GM23338 (cell line): ENCODE measurements at regions not wholly inside any gene's neighbourhood (a gene's known extent, or its start where the extent isn't known, plus 50 kb on each side); places are given as distances from the start of the nearest gene placed in this dataset.

Source experiments
- ATAC-seq: fragments of 200-7000 bp; cut with Tn5 transposase; 3 replicates; pipeline ENCODE4 v1.9.1; 2020
- DNase-seq: peaks from one replicate; pipeline ENCODE4 v3.0.0-alpha.2; 2015; ENCODE audit warnings: low spot score
- H2AFZ ChIP-seq: fragments of 200-600 bp; sonication (generic); 2 replicates; pipeline ENCODE4 v1.8.0; 2016; ENCODE audit warnings: antibody characterized with exemption, mild to moderate bottlenecking, moderate library complexity
- H3F3A ChIP-seq: fragments of 200-600 bp; sonication (generic); replicated peaks from 2 replicates; pipeline ENCODE4 v1.8.0; 2017; ENCODE audit warnings: antibody characterized with exemption, mixed run types, low read depth
- H3K27ac ChIP-seq: fragments of 200-600 bp; sonication (generic); 2 replicates; pipeline ENCODE4 v1.6.1; 2016; ENCODE audit warnings: low read depth
- H3K27me3 ChIP-seq: fragments of 200-600 bp; sonication (generic); 2 replicates; pipeline ENCODE4 v1.8.0; 2016; ENCODE audit warnings: mild to moderate bottlenecking, mixed run types, moderate library complexity; ENCODE audit not compliant: insufficient read depth
- H3K36me3 ChIP-seq: fragments of 200-600 bp; sonication (generic); 2 replicates; pipeline ENCODE4 v1.8.0; 2016; ENCODE audit warnings: mild to moderate bottlenecking; ENCODE audit not compliant: insufficient read depth
- H3K4me1 ChIP-seq: fragments of 200-600 bp; sonication (generic); 2 replicates; pipeline ENCODE4 v1.8.0; 2016; ENCODE audit warnings: mild to moderate bottlenecking, moderate library complexity; ENCODE audit not compliant: insufficient read depth
- H3K4me2 ChIP-seq: fragments of 200-600 bp; sonication (generic); 2 replicates; pipeline ENCODE4 v1.7.1; 2017; ENCODE audit warnings: mixed run types
- H3K4me3 ChIP-seq: fragments of 200-600 bp; sonication (generic); 2 replicates; pipeline ENCODE4 v1.6.1; 2016; ENCODE audit warnings: mixed run types
- H3K79me2 ChIP-seq: fragments of 200-600 bp; sonication (generic); replicated peaks from 2 replicates; pipeline ENCODE4 v1.8.0; 2017; ENCODE audit warnings: mild to moderate bottlenecking; ENCODE audit not compliant: insufficient read depth
- H3K9me2 ChIP-seq: fragments of 200-600 bp; sonication (generic); 2 replicates; pipeline ENCODE4 v1.8.0; 2017; ENCODE audit not compliant: insufficient read depth
- H4K20me1 ChIP-seq: fragments of 200-600 bp; sonication (generic); replicated peaks from 2 replicates; pipeline ENCODE4 v1.8.0; 2017; ENCODE audit warnings: mild to moderate bottlenecking; ENCODE audit not compliant: insufficient read depth
- H3K27ac Mint-ChIP-seq: 2 replicates; pipeline ENCODE4 v1.8.0; 2020; ENCODE audit warnings: inconsistent platforms, mild to moderate bottlenecking, moderate library complexity, mixed read lengths
- H3K27me3 Mint-ChIP-seq: 3 replicates; pipeline ENCODE4 v1.8.0; 2022; ENCODE audit warnings: low read depth, mild to moderate bottlenecking, moderate library complexity, mixed read lengths, inconsistent platforms; ENCODE audit not compliant: insufficient read depth, poor library complexity
- H3K36me3 Mint-ChIP-seq: 3 replicates; pipeline ENCODE4 v1.8.0; 2021; ENCODE audit warnings: low read depth, mild to moderate bottlenecking, inconsistent platforms, moderate library complexity, mixed read lengths
- H3K4me1 Mint-ChIP-seq: 3 replicates; pipeline ENCODE4 v1.8.0; 2020; ENCODE audit warnings: mild to moderate bottlenecking, inconsistent platforms, mixed read lengths
- H3K4me3 Mint-ChIP-seq: 3 replicates; pipeline ENCODE4 v1.8.0; 2021; ENCODE audit warnings: moderate library complexity, mild to moderate bottlenecking, inconsistent platforms, mixed read lengths
- H3K9me3 Mint-ChIP-seq: 3 replicates; pipeline ENCODE4 v1.8.0; 2020; ENCODE audit warnings: moderate library complexity, mild to moderate bottlenecking, inconsistent platforms, mixed read lengths
- CREB1 ChIP-seq: fragments of 250-450 bp; sonication (Bioruptor Pico); IDR thresholded peaks from 2 replicates; pipeline ENCODE4 v1.5.0; 2020; ENCODE audit warnings: low read depth, mild to moderate bottlenecking, moderate library complexity
- ETS1 ChIP-seq: IDR thresholded peaks from 2 replicates; pipeline ENCODE4 v1.6.1; 2016; ENCODE audit warnings: antibody characterized with exemption
- EZH2 ChIP-seq: fragments of 200-600 bp; sonication (generic); IDR thresholded peaks from one replicate; pipeline ENCODE4 v1.8.0; 2017; ENCODE audit warnings: antibody characterized with exemption, mild to moderate bottlenecking, low read depth; ENCODE audit not compliant: unreplicated experiment
- EZH2phosphoT487 ChIP-seq: fragments of 200-600 bp; sonication (generic); IDR thresholded peaks from one replicate; pipeline ENCODE4 v1.8.1; 2018; ENCODE audit warnings: antibody characterized with exemption; ENCODE audit not compliant: unreplicated experiment
- JUNB ChIP-seq: IDR thresholded peaks from one replicate; pipeline ENCODE4 v1.6.1; 2016; ENCODE audit warnings: antibody characterized with exemption; ENCODE audit not compliant: unreplicated experiment
- NANOG ChIP-seq: IDR thresholded peaks from 2 replicates; pipeline ENCODE4 v1.6.1; 2016; ENCODE audit warnings: antibody characterized with exemption, borderline replicate concordance
- ZNF114 ChIP-seq: fragments of 250-450 bp; sonication (Bioruptor Pico); IDR thresholded peaks from 2 replicates; pipeline ENCODE4 v1.5.0; 2020; ENCODE audit warnings: mild to moderate bottlenecking, moderate library complexity
- TF ChIP-seq, protein P1 (sequence below): IDR thresholded peaks from one replicate; pipeline ENCODE4 v1.6.1; 2018; ENCODE audit warnings: antibody characterized with exemption; ENCODE audit not compliant: unreplicated experiment
- TF ChIP-seq, protein P2 (sequence below): fragments of 250-450 bp; sonication (Bioruptor Pico); IDR thresholded peaks from 2 replicates; pipeline ENCODE4 v1.5.0; 2020; ENCODE audit warnings: mild to moderate bottlenecking, moderate library complexity
- TF ChIP-seq, protein P3 (sequence below), 2 experiments: fragments of 200-600 bp in 1 of 2; sonication (generic) in 1 of 2; conservative IDR thresholded peaks; 2 replicates each; pipeline versions ENCODE4 v1.5.1 to v1.6.1; 2016 to 2017; ENCODE audit warnings: antibody characterized with exemption in 2 of 2, low read depth in 2 of 2, mild to moderate bottlenecking in 2 of 2, moderate library complexity in 1 of 2

GRCh38 chr3:177317247-177317646 lies 120.0 kb upstream of the TBL1XR1 start:
- Histone ChIP-seq H3K9me2 (no peaks in the 10 kb centered on the region), H3K4me3 (no peak overlapping the region), H3K27ac (no peak overlapping the region), H3K4me2 (no peak overlapping the region), H3K79me2 (no peaks in the 10 kb centered on the region), H3K4me1 (no peaks in the 10 kb centered on the region), H4K20me1 (no peaks in the 10 kb centered on the region), H3F3A (no peaks in the 10 kb centered on the region), H2AFZ (no peak overlapping the region), H3K36me3 (no peaks in the 10 kb centered on the region), H3K27me3 (no peaks in the 10 kb centered on the region)
- H3K4me1 Mint-ChIP-seq, result 0 out of 3 replicates have a peak, but pooled peaks cover 3% of the 10 kb centered on the region
- H3K27me3 Mint-ChIP-seq, result no peaks in the 10 kb centered on the region
- ATAC-seq, result no peak
- no peak overlapping the region for H3K27ac Mint-ChIP-seq
- peaks cover 8% of the 10 kb centered on the region; the same call in 2 of the 3 replicates for H3K9me3 Mint-ChIP-seq
- no peak for DNase-seq
- TF ChIP-seq NANOG, result no peak
- no peaks in the 10 kb centered on the region; the same call in 2 of the 3 replicates for H3K36me3 Mint-ChIP-seq
- no peak overlapping the region for H3K4me3 Mint-ChIP-seq

DNA sequence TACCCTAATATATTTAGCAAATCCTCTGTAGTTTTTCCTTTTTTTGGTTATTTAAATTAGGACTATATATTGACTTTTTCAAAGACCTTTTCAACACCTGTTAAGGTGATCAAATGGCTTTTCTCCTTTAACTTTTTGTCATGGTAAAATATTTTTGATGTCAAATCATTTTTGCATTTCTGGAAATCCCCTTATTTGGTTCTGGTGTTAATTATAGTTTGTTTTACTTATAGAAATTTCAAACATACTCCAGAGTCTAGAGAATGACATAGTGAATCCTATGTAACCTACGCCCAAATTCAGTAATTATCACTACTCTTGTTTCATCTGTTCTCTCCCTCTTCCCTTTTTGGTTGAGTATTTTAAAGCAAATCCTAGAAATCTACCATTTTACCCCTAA lies 121.3 kb upstream of the TBL1XR1 start:
- no peaks in the 10 kb centered on the region for H3K4me1 ChIP-seq
- no peak overlapping the region for H2AFZ ChIP-seq
- no peaks in the 10 kb centered on the region for H3K9me2 ChIP-seq
- H3K27me3 ChIP-seq, result no peaks in the 10 kb centered on the region
- H3K27me3 Mint-ChIP-seq, result no peaks in the 10 kb centered on the region
- H4K20me1 ChIP-seq, result no peaks in the 10 kb centered on the region
- no peaks in the 10 kb centered on the region for H3K36me3 ChIP-seq
- H3K4me3 ChIP-seq, result no peak overlapping the region
- H3K4me3 Mint-ChIP-seq, result no peak overlapping the region
- ATAC-seq (no peak), DNase-seq (no peak)
- no peaks in the 10 kb centered on the region for H3K79me2 ChIP-seq
- no peak overlapping the region for H3K27ac Mint-ChIP-seq
- H3K4me1 Mint-ChIP-seq, result 0 out of 3 replicates have a peak, but pooled peaks cover 3% of the 10 kb centered on the region
- no peaks in the 10 kb centered on the region; the same call in 2 of the 3 replicates for H3K36me3 Mint-ChIP-seq
- no peak overlapping the region for H3K4me2 ChIP-seq
- peaks cover 8% of the 10 kb centered on the region; the same call in 2 of the 3 replicates for H3K9me3 Mint-ChIP-seq
- H3F3A ChIP-seq, result no peaks in the 10 kb centered on the region
- no peak overlapping the region for H3K27ac ChIP-seq
- TF ChIP-seq CREB1 (CRISPR knock-in tag) (no peak), EZH2phosphoT487 (no peak), NANOG (no peak), EZH2 (no peak), ZNF114 (CRISPR knock-in tag) (no peak), ETS1 (no peak), JUNB (no peak)
- TF ChIP-seq, protein P1, sequence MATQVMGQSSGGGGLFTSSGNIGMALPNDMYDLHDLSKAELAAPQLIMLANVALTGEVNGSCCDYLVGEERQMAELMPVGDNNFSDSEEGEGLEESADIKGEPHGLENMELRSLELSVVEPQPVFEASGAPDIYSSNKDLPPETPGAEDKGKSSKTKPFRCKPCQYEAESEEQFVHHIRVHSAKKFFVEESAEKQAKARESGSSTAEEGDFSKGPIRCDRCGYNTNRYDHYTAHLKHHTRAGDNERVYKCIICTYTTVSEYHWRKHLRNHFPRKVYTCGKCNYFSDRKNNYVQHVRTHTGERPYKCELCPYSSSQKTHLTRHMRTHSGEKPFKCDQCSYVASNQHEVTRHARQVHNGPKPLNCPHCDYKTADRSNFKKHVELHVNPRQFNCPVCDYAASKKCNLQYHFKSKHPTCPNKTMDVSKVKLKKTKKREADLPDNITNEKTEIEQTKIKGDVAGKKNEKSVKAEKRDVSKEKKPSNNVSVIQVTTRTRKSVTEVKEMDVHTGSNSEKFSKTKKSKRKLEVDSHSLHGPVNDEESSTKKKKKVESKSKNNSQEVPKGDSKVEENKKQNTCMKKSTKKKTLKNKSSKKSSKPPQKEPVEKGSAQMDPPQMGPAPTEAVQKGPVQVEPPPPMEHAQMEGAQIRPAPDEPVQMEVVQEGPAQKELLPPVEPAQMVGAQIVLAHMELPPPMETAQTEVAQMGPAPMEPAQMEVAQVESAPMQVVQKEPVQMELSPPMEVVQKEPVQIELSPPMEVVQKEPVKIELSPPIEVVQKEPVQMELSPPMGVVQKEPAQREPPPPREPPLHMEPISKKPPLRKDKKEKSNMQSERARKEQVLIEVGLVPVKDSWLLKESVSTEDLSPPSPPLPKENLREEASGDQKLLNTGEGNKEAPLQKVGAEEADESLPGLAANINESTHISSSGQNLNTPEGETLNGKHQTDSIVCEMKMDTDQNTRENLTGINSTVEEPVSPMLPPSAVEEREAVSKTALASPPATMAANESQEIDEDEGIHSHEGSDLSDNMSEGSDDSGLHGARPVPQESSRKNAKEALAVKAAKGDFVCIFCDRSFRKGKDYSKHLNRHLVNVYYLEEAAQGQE, result no peak
- TF ChIP-seq, protein P2, sequence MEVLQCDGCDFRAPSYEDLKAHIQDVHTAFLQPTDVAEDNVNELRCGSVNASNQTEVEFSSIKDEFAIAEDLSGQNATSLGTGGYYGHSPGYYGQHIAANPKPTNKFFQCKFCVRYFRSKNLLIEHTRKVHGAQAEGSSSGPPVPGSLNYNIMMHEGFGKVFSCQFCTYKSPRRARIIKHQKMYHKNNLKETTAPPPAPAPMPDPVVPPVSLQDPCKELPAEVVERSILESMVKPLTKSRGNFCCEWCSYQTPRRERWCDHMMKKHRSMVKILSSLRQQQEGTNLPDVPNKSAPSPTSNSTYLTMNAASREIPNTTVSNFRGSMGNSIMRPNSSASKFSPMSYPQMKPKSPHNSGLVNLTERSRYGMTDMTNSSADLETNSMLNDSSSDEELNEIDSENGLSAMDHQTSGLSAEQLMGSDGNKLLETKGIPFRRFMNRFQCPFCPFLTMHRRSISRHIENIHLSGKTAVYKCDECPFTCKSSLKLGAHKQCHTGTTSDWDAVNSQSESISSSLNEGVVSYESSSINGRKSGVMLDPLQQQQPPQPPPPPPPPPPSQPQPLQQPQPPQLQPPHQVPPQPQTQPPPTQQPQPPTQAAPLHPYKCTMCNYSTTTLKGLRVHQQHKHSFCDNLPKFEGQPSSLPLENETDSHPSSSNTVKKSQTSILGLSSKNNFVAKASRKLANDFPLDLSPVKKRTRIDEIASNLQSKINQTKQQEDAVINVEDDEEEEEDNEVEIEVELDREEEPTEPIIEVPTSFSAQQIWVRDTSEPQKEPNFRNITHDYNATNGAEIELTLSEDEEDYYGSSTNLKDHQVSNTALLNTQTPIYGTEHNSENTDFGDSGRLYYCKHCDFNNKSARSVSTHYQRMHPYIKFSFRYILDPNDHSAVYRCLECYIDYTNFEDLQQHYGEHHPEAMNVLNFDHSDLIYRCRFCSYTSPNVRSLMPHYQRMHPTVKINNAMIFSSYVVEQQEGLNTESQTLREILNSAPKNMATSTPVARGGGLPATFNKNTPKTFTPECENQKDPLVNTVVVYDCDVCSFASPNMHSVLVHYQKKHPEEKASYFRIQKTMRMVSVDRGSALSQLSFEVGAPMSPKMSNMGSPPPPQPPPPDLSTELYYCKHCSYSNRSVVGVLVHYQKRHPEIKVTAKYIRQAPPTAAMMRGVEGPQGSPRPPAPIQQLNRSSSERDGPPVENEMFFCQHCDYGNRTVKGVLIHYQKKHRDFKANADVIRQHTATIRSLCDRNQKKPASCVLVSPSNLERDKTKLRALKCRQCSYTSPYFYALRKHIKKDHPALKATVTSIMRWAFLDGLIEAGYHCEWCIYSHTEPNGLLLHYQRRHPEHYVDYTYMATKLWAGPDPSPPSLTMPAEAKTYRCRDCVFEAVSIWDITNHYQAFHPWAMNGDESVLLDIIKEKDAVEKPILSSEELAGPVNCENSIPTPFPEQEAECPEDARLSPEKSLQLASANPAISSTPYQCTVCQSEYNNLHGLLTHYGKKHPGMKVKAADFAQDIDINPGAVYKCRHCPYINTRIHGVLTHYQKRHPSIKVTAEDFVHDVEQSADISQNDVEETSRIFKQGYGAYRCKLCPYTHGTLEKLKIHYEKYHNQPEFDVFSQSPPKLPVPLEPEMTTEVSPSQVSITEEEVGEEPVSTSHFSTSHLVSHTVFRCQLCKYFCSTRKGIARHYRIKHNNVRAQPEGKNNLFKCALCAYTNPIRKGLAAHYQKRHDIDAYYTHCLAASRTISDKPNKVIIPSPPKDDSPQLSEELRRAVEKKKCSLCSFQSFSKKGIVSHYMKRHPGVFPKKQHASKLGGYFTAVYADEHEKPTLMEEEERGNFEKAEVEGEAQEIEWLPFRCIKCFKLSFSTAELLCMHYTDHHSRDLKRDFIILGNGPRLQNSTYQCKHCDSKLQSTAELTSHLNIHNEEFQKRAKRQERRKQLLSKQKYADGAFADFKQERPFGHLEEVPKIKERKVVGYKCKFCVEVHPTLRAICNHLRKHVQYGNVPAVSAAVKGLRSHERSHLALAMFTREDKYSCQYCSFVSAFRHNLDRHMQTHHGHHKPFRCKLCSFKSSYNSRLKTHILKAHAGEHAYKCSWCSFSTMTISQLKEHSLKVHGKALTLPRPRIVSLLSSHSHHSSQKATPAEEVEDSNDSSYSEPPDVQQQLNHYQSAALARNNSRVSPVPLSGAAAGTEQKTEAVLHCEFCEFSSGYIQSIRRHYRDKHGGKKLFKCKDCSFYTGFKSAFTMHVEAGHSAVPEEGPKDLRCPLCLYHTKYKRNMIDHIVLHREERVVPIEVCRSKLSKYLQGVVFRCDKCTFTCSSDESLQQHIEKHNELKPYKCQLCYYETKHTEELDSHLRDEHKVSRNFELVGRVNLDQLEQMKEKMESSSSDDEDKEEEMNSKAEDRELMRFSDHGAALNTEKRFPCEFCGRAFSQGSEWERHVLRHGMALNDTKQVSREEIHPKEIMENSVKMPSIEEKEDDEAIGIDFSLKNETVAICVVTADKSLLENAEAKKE, result no peak
- TF ChIP-seq, protein P3, sequence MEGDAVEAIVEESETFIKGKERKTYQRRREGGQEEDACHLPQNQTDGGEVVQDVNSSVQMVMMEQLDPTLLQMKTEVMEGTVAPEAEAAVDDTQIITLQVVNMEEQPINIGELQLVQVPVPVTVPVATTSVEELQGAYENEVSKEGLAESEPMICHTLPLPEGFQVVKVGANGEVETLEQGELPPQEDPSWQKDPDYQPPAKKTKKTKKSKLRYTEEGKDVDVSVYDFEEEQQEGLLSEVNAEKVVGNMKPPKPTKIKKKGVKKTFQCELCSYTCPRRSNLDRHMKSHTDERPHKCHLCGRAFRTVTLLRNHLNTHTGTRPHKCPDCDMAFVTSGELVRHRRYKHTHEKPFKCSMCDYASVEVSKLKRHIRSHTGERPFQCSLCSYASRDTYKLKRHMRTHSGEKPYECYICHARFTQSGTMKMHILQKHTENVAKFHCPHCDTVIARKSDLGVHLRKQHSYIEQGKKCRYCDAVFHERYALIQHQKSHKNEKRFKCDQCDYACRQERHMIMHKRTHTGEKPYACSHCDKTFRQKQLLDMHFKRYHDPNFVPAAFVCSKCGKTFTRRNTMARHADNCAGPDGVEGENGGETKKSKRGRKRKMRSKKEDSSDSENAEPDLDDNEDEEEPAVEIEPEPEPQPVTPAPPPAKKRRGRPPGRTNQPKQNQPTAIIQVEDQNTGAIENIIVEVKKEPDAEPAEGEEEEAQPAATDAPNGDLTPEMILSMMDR (conservative IDR thresholded peaks at IDR 0.05; ENCODE audit: low read depth in 2 of 2), result no peak
